Activated CD4-positive, alpha-beta T cell treated with anti-CD3 and anti-CD28 coated beads, Interleukin-10, Interleukin-2, amounts not matched to agents 100 ng/mL and 50 ng/mL, durations not matched to agents 16 hours and 8 hours (primary cell): ENCODE measurements at regions not wholly inside any gene's neighbourhood (a gene's known extent, or its start where the extent isn't known, plus 50 kb on each side); places are given as distances from the start of the nearest gene placed in this dataset.

Source experiments
- DNase-seq: peaks from one replicate; pipeline ENCODE4 v3.0.0-alpha.2; 2020

DNA sequence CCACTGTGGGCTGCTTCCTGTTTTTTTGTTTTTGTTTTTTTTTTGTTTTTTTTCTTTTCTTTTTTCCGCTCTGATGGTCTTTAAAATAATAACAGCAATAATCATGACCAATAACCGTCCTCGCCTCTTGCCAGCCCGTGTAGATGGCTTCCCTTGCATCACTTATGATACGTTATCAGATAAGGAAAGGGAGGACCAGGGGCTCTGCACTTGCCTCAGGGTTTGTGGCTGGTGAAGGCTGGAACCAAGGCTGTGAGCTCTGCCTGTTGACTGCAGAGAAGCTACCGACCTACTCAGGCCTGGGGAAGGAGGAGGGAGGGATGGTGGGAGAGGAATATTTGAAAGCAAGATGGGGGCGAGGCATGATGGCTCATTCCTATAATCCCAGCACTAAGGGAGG is 114.0 kb upstream of the SDK2 start:
- no peak for DNase-seq

DNA sequence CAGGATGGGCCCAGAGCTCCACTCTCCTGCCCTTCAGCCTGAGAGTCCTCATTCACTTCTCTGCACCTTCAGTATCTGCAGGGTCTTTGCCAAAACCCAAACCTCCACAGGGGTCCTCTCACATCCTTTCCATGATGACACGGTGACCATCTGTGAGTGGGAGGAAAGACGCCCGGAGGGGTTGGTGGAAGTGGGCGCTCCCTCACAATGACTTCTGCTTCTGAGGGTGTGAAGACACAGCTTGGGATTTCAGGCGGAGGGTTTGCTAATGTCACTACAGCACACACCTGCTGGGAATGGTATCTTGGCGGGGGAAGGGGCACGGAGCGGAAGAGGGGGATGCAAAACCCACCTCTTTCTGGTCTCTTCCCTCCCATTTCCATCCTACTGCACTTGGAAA is 115.1 kb upstream of the SDK2 start:
- DNase-seq, result no peak

DNA sequence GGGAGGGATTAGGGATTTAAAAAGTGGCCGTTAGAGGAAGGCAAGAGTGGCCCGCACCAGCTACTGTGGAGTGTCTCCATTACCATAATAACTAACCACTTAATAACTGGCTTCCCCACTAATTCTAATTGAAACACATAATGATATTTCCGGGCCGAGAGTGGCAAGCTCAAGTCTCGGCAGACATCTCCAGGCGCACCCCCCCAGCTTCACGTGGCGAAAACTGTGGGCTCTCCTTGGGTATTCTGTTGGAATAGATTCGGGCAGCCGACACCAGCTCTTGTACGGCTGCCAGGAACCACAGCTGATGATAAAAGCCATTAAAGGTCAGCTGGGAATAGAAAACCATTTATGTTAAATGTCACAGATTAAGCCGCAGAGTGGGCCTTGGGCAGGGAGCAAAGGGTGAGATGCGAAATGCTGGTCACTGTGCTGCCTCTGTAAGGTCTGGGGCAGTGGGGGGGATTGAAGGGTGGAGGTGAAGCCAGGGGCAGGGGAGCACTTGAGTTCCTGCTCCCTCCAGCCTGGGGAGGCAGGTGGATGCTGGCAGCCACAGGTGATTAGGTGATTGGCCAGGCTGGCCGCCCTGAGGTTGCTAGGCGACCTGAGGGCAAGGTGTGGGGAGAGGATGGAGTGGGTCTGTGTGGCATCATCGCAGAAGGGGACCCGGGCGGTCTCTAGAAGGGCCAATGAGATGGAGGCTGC is 115.6 kb upstream of the SDK2 start:
- DNase-seq, result no peak

DNA sequence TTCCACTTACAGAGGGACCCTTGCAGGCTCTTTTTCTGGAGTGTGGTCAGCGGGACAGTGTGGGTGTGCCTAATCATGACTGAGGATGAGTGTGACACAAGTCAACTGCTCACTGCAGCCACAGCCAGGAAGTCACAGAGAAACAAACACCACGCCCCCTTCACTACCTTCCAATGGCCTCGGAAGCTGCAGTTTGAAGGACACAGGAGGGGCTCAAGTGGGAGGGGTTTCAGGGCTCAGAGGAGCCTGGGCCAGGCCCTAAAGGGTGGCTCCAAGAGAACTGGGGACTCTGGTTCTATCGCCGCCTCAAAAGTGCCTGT is 116.2 kb upstream of the SDK2 start:
- no peak for DNase-seq

DNA sequence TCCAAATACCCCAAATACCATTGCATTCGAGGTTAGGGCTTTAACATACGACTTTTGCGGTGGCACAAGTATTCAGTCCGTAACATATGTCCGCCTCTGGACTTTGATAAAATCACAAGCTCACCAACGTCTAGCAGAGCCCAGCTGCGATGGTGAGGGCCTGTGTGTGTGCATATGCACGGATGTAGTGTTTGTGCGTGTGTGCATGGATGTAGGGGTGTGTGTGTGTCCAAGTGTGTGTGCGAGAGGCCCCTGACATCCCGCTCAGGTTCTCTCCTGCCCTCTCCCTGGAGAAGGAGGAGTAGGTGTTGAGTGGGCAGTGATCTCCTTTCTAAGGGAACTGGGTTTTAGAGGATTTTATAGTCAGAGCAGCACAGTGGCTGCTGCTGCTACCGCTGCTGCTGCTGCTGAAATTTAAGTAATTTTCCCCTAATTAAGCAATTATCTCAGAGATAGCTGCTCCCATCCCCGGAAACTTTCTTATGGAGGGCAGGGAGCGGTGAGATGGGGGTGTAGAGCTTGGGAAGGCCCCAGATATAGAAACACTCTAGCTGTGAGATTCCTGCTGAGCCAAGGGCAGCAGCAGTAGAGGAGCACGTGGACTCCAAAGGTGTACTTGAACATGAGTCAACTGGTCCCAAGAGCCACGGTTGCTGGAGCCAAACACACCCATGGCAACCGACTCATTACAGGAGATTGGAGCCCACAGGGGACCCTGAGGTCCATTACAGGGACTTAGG is 121.7 kb upstream of the SDK2 start:
- no peak for DNase-seq

DNA sequence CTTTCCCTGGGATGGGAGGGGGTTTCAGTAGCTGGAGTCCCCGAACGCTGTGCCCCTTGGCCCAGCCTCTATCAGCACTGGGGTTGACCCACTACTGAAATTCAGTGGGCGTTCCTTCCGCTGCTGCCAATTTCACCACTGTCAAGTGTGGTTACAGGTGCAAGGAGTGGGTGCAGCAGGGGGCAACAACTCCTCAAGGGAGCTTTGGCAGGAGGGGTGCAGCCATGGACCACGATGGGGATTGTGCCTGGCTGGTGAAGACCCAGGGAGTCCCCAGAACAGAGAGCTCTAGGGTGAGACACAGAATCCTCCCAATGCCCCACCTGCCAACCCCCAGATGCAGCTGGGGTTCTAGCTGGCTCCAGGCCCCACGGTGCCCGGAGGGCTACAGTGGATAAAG is 123.5 kb upstream of the SDK2 start:
- no peak for DNase-seq

DNA sequence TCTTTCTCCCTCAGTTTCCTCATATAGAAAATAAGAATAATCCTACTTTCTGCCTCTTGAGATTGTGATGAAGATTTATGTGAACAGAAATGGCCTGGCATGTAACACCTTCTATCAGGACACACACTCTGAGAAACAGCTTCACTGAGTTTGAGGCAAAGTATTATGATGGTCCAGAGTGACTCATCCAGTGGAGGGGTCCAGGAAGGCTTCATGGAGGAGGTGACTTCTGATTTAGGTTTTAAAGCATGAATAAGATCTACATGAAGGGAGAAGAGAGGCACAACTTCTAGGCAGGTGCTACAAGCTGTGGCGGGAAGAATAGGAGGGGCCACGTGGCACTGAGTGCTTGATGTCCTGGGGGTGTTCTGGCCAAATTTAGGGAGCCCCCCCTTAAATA is 124.4 kb upstream of the SDK2 start:
- no peak for DNase-seq

DNA sequence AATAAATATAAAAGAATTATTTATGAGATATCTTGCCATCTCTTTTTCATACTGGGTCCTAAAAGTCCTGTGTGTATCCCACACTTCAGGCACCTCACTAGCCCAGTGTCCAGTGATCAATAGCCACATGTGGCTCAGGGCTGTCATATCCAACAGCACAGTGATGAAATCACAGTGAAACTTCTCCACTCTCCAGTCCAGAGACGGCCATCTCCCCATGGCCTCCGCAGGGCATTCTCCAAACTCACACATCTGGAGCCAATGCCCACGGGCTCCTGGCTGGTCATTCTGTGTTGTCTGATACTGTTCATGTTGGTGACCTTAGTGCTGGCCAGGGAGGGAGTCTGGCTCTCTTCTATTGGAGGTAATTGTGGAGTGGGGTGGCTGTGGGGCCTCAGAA is 125.2 kb upstream of the SDK2 start:
- no peak for DNase-seq

DNA sequence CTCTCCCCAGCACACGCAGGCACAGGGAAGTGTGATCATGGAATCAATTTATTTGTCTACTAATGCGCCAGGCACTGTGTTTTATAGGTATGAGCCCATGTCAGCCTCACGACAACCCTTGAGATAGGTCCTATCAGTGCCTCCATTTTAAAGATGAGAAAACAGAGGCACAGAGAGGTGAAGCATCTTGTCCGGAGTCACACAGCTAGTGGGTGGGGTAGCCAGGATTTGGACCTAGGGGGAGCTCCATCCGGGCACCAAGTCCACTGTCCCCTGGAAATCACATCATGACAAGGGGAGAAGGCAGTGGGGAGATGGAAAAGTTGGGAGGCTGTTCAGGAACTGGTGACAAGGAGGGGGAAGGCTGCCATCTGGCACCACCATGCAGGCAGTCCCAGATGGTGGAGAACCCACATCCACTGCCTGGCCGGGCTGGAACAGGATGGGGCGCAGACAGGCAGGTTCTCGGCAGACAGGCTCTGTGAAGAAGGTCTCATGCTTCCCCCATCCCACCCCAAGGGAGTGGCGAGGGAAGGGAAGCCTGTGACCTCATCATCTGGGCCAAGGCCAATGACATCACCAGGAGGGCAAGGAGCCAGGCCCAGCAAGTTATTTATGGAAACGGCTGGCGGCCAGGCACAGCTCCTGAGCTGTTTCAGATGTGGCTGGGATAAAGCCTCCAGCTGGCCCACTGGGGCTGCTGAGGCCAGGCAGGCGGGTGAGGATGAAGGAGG is 126.0 kb upstream of the SDK2 start:
- DNase-seq, result no peak

DNA sequence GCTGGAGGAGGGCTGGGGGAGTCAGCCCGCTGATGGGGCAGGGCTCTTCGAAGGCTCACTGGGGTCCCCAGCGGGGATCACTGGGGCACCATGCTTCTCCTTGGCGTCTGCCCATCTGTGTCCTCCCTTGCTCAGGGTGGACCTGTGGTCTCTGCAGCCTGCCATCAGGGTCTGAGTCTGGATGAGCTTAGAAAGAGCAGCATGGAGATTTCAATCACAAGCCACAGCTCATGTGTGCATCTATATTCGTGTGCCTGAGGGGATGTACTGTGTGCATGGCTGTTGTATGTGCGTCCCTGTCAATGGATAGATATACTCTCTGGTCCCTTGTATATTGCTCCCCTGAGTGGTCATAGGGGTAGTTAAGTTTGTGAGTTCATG is 126.6 kb upstream of the SDK2 start:
- no peak for DNase-seq

DNA sequence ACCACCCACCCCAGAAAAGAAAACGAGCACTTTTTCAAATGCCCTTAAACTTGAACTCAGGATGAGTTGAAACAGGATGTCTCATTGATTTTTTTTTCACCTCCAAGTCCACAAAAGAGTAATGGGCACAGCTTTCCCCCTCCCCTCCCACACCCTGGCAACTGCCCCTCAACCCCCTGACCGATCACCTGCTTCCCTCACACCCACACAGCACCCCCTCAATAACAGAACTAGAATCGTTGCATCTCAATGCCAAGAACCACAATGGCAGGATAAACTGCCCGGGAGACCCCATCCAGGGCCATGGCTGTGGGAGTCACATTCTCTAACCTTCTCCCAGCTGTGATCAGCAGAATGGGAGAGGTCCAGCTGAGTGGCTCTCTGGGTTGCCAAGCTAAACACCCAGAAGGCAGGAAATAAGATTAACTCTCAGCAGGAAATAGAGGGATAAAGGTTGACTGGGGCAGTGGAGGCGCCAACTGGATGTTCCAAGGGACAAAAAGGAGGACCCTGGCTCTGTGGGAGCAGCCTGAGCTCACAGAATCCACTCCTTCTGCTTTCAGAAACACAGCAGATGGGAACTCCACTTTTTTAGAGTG is 128.0 kb upstream of the SDK2 start:
- no peak for DNase-seq

DNA sequence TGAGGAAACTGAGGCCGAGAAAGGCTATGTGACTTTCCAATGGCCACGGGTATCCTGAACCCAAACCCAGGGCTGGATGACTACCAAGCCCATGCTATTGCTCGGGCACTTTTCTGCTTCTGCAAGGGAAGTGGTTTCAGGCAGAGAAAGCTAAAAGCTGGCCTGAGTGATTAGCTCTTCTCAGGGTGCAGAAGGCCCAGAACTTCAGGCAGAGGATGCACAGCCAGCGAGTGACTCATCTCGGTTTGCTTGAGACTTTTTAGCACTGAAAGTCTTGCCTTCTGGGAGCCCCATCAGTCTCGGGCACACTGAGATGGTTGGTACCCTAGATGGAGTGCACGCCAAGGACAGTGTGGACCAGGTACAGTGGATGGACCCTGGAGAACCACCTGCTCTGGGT is 129.5 kb upstream of the SDK2 start:
- DNase-seq, result no peak

DNA sequence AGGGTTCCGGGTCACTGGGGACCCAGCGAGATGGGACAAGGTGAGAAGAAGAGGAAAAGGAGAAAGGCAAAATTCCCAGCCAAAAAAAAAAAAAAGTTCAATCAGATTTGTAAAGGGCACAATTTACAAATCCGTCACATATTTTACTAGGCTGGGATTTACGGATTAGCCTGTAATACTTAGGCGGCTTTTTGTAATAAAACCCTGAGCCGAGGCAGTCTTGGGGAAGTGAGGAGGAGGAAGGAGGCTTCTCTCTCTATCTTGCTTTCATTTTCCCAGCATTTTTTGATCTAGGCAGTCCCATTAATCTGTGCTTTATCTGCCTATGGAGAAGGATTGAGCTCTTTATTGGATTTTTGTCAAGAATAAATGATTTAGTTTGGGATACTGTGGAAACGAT is 130.6 kb upstream of the SDK2 start:
- no peak for DNase-seq

DNA sequence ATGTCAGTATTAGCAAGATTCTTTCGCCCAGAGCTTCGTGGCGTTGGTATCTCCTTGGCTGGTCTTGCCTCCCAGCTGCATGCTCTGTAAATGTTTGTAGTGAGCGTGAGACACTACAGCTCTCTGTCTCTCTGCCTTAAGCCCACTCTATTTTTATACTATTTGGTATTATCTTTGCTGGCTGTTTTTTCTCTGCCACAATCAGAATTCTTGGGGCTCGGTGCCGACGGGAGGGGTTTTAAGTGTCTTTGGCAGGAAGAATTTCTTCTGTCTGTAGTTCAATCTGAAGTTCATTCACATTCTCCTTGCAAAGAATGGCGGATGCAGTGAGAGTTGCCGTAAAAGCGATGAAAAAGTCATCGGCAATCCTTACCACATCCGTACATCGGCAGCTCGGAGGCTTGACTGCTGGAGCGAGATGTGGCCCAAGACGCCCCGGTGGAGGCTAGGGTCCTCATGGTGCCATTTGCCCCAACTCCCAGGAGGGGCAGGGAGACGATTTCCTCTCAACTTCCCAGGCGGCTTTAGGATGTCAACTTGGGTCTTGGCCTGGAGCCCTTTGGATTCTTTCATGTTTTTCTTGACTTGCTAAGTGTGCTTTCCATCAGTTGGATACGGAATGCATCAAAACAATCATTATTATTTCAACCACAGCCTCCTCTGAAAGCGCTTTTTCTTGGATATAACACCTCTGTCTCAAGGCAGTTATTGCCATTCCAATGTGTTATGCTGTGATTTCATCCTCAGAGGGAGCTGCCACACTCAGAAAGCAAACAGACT is 132.3 kb upstream of the SDK2 start:
- DNase-seq, result no peak

DNA sequence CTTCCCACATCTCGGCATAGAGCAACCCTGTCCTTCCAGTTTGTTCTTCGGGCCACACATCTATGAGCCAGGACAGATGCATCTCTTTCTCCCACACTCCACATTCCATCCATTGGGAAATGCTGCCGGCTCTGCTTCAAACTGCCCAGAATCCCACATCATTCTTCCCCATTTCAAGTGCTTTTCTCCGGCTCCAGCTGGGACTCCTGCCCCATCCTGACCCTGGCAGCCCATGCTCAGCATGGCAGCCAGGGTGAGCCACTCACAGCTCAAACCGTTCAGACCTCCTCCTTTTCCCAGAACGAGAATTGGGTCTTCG is 132.8 kb upstream of the SDK2 start:
- no peak for DNase-seq

DNA sequence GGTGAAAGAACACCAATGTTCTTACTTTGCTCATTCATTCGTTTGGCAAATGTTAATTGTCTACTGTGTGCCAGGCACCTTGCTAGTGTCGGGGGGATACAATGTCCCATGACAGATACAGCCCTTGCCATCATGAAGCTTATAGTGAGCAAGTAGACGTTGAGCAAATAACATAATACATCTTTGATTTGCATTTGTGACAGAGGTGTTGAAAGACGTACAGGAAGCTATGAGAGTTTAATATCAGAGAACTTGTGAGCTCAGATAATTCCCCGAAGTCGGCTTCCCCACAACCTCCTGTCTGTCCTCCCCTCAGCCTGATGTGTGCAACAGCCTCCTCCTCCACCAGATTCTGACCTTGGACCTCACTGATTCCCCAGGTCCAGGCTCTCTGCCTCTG is 138.0 kb upstream of the SDK2 start:
- DNase-seq, result no peak

DNA sequence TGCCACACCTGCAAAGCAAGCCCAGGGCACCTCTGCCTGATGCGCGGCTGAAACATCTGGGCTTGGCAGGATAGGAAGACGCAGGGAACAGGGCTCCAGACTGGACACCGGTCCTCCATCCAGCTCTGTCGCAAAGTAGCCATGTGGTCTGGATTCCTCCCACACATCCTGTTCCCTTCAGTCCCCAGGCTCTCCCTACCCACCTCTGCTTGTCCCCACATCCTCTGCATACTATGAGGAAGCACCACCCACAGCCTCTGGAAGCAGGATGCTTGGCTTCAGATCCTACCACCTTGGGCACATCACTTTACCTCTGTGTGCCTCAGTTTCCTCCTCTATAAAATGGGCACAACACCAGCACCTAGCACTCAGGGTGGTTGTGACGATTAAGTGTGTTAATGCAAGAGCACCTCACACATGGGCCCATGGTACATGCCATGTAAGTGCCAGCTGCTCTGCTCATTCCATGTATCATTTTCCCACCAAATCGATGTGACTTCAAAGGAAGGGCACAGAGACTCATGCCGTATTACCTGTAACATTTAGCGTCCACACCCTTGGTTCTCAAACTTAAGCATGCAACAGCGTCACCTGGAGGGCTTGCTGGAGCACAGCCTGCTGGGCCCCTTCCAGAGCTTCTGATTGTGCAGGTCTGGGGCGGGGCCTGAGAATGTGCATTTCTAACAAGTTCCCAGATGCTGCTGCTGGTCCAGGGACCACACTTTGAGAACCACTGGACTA is 138.6 kb upstream of the SDK2 start:
- no peak for DNase-seq

DNA sequence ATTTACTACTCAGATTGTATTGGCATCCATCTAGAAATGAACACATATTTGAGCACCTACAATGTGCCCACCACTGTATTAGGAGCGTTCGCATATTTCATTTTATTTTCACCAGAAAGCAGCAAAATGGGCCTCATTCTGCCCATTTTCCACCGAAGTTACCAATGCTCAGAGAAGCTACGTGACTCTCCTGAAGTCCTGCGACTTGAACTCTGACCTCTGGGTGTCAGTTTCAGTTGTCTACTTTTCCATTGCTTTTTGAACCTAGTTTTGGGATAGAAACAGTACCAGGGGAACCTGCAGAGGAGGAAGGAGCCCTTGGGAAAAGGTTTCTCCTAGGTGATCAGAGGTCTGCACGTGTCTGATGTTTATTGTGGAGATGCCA is 139.1 kb upstream of the SDK2 start:
- DNase-seq, result no peak

DNA sequence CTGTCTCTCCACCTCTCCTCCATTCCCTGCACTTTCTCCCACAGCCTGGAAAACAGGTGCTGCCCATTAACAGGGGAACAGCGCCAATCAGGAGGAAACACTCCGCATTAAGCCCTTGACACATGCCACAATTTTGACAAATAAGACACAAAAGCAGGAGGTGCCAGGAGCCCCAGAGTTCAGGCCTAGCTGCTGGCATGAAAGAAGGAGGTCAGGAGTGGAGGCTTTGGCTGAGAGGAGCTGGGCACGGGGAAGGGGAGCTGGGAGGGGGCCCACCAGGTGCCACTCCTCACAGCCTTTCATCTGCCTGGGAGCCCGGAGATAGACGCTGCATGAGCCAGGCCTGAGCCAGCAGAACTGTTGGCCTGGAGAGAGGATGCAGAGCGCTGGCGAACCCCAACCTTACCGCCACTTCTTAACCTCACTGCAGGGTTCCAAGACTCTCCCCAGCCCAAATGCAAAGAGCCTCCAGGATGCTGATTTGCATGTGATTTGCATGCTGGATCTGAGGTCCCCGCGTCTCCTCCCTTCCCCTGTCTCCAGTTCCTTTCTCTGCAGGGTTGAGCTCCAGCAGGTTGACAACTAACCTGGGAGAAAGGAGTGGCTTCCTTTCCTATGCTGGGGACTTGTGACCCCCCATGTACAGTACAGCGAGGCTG is 139.8 kb upstream of the SDK2 start:
- no peak for DNase-seq

DNA sequence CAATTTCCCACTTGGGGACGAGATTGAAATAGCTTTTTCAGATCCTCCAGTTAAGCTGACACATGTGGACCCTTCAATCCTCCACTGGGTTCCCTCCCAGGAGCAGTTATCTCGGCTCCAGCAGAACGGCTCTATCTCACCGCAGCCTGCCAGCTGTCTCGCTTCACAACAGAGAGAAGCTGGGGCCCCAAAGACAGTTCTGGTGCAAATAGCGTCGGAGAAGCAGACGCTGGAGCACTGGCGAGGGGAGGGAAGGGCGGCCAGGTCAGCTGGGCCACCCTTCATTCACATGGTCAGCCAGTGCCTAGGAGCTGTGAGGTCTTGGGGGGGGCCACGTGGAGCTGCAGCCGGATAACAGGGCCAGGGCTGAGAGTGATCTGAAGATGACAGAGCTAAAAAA is 141.3 kb upstream of the SDK2 start:
- no peak for DNase-seq

DNA sequence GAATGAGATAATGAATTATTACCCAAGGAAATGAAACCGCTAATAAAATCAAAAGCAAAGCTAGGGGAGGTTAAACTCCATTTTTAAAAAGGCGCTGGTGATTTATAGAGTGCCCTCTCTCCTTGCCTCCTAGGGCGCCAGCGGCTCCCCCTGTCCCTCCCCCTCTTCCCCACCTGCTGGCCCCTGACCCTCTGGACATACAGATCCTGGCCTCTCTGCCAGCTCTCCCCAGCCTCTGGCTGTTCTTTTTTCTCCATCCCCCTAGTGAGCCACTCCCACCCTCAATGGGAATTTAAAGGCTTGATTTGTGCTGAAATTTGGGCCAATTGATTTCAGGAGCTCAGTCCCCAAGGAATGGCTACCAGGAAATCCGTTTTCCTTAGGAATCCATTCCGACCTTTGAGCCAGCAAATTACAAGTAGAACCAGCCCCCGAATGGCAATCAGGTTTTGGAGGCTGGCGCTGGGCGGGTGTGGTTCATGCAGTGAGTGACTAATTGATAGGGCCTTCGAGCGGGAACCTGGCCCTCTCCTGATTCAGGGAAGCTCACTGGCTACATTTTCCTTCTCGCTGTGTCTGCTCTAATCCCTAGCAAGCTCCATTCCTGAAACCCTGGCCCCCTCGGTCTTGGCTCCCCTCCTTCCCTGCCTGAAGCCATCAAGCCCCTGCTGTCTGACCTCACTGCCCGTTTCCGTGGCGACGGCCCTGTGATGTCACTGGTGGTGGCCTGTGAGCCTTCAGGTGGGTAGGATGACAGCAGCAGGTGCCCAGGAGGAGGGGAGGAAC is 141.9 kb upstream of the SDK2 start:
- no peak for DNase-seq
